Kasumi-1 (cell line): ENCODE measurements at regions not wholly inside any gene's neighbourhood (a gene's known extent, or its start where the extent isn't known, plus 50 kb on each side); places are given as distances from the start of the nearest gene placed in this dataset.

Experiments used
- DNase-seq, 2 experiments: peaks; one replicate each; lab custom pipeline; 2025; lab: John Stamatoyannopoulos, UW

- no peak for DNase-seq
Observed at GRCh38 chr13:80590551-80590950, 249.6 kb upstream of the SPRY2 start.

DNA sequence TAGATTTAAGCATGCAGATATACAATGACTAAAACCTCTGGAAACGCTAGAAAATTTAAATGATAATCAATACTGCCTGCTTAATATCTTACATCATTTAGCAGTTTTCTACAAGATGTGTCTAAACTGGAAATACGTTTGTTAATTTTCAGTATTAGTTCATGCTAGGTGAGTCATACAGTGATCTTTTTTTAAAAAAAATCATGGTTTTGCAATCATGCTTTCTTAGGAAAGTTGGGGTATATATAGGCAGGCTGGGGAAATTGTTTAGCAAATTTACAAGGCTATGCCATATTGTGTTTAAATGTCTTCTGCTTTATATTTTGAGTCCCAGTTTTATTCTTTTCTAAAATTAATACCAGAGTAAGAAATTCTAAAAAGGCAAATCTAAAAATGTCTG, 245.4 kb upstream of the SPRY2 start:
- no peak for DNase-seq

DNA sequence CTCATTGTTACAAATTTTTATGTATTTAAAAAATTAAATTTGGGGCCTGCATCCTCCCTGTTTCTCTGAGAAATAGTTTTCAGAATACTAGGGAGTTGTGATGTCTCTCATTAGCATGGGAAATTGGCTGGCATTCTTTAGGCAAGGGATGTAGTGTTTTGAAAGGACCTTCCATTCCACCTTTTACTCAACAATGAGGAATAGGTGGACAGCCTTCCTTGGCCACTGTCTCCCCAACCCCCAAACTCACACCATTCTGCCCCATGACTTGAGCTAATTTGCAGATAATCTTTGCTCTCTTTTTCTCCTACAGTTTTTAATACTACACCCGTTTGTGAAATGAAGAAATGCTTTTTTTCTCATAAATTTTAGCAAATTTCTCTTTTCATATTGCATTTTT, 244.6 kb upstream of the SPRY2 start:
- no peak for DNase-seq

DNA sequence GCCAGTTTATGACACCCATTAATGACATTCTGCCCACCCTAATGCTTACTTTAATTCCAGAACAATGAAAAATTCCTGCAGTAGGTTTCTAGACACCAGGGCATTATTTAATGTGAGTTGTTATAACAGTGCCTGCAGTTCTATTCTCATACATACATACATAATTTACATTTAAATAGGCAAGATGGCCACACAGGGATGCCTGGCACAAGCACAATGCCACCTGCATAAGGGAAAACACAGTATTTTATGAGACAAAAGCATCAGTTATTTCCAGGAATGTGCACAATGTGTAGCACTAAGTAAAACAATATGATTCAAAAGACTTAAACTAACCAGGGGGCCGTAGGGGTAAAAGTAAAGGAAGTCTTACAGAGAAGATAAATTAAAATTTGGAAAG, 243.9 kb upstream of the SPRY2 start:
- no peak for DNase-seq

- DNase-seq, result no peak
Observed at GRCh38 chr13:80584306-80584705, 243.4 kb upstream of the SPRY2 start.

DNA sequence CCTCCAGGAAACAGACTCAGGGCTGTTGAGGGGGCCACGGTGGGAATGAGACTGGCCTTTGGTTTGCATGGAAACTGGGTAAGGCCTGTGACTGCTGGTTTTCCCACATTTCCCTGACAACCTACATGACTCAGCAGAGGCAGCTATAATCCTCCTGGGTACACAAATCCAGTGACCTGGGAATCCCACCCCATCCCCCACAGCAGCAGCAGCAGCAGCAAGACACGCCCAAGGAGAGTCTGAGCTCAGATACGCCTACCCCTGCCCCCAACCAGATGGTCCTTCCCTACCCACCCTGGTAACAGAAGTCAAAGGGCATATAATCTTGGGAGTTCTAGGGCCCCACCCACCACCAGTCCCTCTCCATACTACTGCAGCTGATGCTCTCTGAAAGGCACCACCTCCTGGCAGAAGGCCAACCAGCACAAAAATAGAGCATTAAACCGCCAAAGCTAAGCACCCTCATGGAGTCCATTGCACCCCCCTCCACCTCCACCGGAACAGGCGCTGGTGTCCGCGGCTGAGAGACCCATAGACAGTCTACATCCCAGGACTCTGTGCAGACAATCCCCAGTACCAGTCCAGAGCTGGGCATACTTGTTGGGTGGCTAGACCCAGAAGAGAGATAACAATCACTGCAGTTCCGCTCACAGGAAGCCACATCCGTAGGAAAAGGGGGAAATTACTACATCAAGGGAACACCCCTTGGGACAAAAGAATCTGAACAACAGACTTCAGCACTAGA, 237.2 kb upstream of the SPRY2 start:
- no peak for DNase-seq

DNA sequence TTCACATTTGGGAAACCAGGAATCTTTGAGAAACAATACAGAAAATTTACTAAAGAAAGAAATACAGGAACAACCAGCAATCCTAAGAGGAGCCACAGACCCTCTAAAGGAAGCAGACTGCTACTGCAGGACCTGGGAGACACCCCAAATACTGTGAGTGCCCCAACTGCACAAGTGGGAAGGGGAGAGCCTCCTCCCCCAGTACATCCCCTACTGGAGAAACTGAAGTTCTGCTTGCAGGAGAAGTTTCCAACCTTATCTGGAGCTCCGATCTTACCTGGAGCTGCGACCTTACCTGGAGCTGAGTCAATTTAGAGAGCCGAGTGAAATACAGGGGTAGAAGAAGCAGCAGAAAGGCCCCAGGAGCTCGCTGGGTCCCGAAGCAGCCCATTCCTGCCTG, 236.4 kb upstream of the SPRY2 start:
- DNase-seq, result no peak

GRCh38 chr13:80574113-80574850, 233.4 kb upstream of the SPRY2 start:
- DNase-seq, result no peak

DNA sequence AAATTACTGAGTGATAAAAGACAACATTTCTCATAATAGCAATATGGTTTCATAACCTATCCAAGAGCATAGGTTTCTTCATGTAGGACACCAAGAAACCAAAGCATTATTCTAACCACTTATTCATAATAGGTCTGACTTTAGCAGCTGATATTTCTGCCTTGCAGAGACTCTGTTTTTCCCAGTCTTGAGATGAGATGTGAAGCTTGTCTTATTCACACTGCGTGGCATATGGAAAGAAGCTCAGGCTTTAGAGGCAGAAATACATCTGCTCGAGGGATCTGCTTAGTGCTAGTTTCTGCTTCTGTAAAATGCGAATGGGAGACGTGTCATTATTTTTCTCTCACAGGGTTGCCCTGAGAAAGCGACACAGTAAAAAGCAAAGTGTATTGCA, 232.0 kb upstream of the SPRY2 start:
- no peak for DNase-seq

- no peak for DNase-seq
Observed at GRCh38 chr13:80572308-80572922, 231.5 kb upstream of the SPRY2 start.

- no peak for DNase-seq
Observed at GRCh38 chr13:80571346-80572307, 230.7 kb upstream of the SPRY2 start.

- DNase-seq, result no peak
Observed at GRCh38 chr13:80563439-80563838, 222.5 kb upstream of the SPRY2 start.

DNA sequence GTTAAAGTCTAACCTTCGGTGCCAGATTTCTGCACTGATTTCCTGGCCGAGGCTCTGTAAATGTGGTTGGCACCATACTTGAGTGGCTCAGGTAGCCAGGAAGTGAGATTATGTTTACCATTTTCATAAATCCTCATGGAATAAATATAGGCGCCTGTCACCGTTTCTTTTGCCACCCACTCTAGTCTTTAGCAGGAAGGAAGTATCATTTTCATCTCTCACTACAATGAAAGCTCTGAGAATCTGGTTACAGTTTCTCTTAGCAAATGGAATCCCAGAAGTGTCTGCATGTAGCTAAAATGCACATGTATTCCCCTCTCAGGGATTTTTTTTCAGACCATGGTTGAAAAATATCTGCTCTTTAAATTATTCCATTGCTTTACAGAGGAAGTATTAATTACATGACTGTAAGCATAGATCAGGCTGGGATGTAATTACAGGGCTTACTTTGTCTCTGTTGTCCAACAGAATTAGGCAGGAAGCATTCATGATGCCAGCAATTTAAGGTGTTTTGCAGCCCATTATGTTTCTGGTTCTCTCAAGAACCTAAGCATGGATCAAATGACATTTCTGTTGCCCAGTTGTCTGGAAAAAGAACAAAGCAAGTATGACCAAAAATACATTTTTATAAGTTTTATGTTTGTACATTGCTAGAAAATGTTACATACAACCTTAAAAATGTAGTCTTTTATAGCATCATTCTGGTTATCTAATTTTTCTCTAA, 221.7 kb upstream of the SPRY2 start:
- no peak for DNase-seq

GRCh38 chr13:80560609-80561008, 219.7 kb upstream of the SPRY2 start:
- no peak for DNase-seq

- no peak for DNase-seq
Observed at GRCh38 chr13:80559944-80560343, 219.0 kb upstream of the SPRY2 start.

DNA sequence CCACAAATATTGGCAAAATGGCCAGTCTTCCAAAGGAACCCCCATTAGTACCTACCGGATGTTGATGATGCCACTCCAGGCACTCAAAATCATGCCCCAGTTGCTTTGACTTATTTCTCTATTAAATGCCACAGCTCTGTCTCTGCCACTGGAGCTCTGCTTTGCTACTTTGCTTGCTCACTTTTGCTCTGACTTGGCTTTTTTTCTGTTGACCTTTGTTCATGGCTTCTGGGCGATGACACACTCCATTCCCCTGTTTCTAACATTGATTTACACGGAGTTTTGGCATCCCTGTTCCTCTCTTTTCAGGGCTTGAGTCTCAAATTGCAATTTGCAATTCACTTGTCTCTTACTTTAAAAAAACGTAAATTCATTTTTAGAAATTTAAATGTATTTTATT, 217.1 kb upstream of the SPRY2 start:
- DNase-seq, result no peak

GRCh38 chr13:80555796-80556678, 215.1 kb upstream of the SPRY2 start:
- no peak for DNase-seq

DNA sequence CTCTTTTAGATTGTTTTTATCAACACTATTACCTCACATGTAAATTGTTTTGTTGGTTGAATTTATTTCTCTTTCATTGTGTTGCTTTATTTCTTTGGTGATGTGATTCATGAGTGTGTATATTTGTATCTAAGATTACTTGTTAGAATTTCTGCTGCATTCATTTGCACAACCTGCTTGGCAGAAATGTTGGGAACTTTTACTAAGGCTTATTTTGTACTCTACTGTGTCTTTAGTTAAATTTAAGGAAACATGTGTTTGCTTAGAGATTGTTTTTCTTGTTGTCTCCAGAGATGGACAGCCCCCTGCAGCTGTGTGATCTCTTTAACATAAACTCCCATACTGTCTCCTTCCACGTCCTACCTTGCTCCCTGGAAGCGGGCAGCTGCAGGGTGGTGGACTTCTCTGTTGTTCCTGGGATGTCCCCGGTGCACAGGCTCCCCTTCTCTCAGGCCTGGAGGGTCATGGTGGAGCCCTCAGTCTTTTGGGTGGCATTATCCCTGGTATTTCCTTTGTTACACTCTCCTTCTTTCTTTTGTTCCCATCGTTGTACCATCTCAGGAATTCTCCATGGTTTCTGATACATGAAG, 212.0 kb upstream of the SPRY2 start:
- DNase-seq, result no peak

DNA sequence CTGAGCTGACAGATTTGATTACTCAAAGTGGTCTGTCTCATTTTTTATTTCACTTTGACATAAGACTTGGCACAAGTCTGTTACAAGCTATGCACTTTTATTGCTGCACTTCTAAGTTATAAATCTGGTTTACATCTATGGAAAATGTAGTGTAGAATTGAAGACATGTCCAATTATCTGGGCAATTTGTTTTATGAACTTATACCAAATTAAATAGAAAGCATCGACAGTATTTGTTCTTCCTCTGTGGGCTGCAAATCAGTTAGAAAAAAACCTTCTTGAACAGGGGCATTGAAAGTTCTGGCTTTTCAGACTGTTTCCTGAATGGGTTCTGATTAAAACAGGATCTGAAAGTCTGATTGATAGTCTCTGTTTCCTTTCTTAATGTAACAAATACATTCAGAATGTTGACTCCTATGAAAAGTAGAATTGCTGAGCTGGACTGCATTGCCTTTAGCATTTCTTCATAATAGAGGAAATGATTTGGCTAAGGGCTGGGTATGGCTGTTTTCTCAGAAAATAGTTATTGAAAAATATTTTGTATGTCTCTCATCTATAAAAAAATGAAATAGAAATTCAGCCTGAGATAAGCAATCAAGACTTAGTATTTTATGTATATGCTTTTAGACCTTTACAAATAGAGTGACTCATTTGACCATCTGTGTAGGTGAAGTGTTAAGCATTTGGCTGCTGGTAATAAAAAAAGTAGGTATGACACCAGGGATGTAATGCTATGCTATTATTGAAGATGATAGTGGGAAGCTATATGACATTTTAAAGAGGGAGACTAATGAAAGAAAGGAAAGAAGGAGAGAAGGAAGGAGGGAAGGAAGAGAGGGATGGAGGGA, 210.9 kb upstream of the SPRY2 start:
- no peak for DNase-seq
